ENCODE measurements at regions not wholly inside any gene's neighbourhood (a gene's known extent, or its start where the extent isn't known, plus 50 kb on each side); places are given as distances from the start of the nearest gene placed in this dataset.

DNA sequence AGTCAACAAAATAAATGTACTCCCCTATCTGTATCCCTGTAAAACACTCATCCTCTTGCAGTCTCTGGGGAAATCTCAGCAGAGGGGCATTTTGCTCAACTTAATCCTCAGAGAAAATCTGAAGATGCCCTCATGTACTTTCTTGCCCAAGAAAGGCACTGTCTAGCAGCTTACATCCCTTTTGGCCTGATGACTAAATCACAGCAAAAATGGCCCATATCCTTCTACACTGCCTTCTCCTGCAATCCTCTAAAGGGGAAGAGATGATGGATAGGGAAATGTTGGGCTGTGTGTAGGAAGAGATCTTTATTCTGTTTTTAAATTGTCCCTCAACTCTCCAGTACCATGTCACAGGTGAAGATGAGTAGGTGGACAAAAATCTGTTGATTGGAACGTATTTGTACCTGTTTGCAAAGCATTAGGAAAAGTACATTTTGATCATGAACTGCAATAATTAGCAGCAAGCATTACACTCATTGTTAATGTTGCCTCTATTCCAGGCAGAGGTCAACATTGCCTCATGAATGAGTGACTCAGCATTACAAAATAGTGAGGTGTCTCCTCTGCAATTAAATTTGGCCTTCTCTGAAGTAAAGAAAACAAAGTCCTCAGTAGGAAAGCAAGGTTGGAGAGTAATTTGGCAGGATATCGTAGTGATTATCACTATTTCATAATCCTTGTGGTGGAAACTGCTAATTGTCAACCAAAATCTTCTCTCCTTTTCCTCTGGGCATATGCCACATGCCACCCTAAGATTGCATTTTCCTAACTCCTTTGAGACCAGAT, 172.4 kb upstream of the CAND1 start (continued):
- TF ChIP-seq HOXC10 (CRISPR knock-in tag; IDR thresholded peaks at IDR 0.05): no peak
- TF ChIP-seq, protein P1, sequence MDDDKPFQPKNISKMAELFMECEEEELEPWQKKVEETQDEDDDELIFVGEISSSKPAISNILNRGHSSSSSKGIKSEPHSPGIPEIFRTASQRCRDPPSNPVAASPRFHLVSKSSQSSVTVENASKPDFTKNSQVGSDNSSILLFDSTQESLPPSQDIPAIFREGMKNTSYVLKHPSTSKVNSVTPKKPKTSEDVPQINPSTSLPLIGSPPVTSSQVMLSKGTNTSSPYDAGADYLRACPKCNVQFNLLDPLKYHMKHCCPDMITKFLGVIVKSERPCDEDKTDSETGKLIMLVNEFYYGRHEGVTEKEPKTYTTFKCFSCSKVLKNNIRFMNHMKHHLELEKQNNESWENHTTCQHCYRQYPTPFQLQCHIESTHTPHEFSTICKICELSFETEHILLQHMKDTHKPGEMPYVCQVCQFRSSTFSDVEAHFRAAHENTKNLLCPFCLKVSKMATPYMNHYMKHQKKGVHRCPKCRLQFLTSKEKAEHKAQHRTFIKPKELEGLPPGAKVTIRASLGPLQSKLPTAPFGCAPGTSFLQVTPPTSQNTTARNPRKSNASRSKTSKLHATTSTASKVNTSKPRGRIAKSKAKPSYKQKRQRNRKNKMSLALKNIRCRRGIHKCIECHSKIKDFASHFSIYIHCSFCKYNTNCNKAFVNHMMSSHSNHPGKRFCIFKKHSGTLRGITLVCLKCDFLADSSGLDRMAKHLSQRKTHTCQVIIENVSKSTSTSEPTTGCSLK (tag by site-specific recombination; IDR thresholded peaks at IDR 0.05): no peak
- no peak for TF ChIP-seq ZNF654 (tag by site-specific recombination; IDR thresholded peaks at IDR 0.05; ENCODE audit: low read depth)
- no peak for TF ChIP-seq HOXA7 (CRISPR knock-in tag; IDR thresholded peaks at IDR 0.05; ENCODE audit: borderline replicate concordance)
- no peak for TF ChIP-seq ZNF610 (tag by site-specific recombination; IDR thresholded peaks at IDR 0.05; ENCODE audit: borderline replicate concordance)
- peak; percentile 31; the same call in 1 of the 2 replicates for TF ChIP-seq ZBTB21 (tag by site-specific recombination; IDR thresholded peaks at IDR 0.05)
- TF ChIP-seq OVOL3 (tag by site-specific recombination; IDR thresholded peaks at IDR 0.05): no peak
- TF ChIP-seq ZNF701 (tag by site-specific recombination; IDR thresholded peaks at IDR 0.05): no peak
- no peak for TF ChIP-seq TCF7L2 (IDR thresholded peaks at IDR 0.05; ENCODE audit: borderline replicate concordance, low read depth, low read length)
- no peak for TF ChIP-seq ZNF549 (tag by site-specific recombination; IDR thresholded peaks at IDR 0.05)
- TF ChIP-seq ZNF76 (tag by site-specific recombination; IDR thresholded peaks at IDR 0.05; ENCODE audit: borderline replicate concordance, low read depth): no peak
- peak; percentile 76 for TF ChIP-seq ZNF843 (tag by site-specific recombination; IDR thresholded peaks at IDR 0.05)
- TF ChIP-seq, protein P2, sequence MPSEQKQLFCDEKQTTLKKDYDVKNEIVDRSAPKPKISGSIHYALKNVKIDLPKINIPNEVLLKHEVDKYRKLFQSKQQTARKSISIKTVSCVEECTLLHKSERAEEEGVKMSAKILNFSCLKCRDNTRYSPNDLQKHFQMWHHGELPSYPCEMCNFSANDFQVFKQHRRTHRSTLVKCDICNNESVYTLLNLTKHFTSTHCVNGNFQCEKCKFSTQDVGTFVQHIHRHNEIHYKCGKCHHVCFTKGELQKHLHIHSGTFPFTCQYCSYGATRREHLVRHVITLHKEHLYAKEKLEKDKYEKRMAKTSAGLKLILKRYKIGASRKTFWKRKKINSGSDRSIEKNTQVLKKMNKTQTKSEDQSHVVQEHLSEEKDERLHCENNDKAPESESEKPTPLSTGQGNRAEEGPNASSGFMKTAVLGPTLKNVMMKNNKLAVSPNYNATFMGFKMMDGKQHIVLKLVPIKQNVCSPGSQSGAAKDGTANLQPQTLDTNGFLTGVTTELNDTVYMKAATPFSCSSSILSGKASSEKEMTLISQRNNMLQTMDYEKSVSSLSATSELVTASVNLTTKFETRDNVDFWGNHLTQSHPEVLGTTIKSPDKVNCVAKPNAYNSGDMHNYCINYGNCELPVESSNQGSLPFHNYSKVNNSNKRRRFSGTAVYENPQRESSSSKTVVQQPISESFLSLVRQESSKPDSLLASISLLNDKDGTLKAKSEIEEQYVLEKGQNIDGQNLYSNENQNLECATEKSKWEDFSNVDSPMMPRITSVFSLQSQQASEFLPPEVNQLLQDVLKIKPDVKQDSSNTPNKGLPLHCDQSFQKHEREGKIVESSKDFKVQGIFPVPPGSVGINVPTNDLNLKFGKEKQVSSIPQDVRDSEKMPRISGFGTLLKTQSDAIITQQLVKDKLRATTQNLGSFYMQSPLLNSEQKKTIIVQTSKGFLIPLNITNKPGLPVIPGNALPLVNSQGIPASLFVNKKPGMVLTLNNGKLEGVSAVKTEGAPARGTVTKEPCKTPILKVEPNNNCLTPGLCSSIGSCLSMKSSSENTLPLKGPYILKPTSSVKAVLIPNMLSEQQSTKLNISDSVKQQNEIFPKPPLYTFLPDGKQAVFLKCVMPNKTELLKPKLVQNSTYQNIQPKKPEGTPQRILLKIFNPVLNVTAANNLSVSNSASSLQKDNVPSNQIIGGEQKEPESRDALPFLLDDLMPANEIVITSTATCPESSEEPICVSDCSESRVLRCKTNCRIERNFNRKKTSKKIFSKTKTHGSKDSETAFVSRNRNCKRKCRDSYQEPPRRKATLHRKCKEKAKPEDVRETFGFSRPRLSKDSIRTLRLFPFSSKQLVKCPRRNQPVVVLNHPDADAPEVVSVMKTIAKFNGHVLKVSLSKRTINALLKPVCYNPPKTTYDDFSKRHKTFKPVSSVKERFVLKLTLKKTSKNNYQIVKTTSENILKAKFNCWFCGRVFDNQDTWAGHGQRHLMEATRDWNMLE (tag by site-specific recombination; conservative IDR thresholded peaks at IDR 0.05; ENCODE audit: low read depth): peak; percentile 54
- TF ChIP-seq ZNF184 (tag by site-specific recombination; IDR thresholded peaks at IDR 0.05): peak; percentile 73; the same call in 1 of the 2 replicates
- peak; percentile 89 for TF ChIP-seq ZNF24 (tag by site-specific recombination; IDR thresholded peaks at IDR 0.05)
- TF ChIP-seq ZNF529 (tag by site-specific recombination; IDR thresholded peaks at IDR 0.05; ENCODE audit: insufficient replicate concordance): no peak
- no peak for TF ChIP-seq ZNF561 (tag by site-specific recombination; IDR thresholded peaks at IDR 0.05; ENCODE audit: borderline replicate concordance)
- TF ChIP-seq ZNF366 (tag by site-specific recombination; conservative IDR thresholded peaks at IDR 0.05): peak; percentile 74
- TF ChIP-seq, protein P3, sequence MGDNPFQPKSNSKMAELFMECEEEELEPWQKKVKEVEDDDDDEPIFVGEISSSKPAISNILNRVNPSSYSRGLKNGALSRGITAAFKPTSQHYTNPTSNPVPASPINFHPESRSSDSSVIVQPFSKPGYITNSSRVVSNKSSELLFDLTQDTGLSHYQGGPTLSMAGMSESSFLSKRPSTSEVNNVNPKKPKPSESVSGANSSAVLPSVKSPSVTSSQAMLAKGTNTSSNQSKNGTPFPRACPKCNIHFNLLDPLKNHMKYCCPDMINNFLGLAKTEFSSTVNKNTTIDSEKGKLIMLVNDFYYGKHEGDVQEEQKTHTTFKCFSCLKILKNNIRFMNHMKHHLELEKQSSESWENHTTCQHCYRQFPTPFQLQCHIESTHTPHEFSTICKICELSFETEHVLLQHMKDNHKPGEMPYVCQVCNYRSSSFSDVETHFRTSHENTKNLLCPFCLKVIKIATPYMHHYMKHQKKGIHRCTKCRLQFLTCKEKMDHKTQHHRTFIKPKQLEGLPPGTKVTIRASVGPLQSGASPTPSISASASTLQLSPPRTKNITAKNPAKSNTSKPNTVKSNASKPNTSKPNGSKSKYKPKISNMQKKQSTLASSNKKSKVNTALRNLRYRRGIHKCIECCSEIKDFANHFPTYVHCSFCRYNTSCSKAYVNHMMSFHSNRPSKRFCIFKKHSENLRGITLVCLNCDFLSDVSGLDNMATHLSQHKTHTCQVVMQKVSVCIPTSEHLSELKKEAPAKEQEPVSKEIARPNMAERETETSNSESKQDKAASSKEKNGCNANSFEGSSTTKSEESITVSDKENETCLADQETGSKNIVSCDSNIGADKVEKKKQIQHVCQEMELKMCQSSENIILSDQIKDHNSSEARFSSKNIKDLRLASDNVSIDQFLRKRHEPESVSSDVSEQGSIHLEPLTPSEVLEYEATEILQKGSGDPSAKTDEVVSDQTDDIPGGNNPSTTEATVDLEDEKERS (tag by site-specific recombination; IDR thresholded peaks at IDR 0.05): no peak
- no peak for TF ChIP-seq ZNF621 (tag by site-specific recombination; IDR thresholded peaks at IDR 0.05)
- TF ChIP-seq, protein P4, sequence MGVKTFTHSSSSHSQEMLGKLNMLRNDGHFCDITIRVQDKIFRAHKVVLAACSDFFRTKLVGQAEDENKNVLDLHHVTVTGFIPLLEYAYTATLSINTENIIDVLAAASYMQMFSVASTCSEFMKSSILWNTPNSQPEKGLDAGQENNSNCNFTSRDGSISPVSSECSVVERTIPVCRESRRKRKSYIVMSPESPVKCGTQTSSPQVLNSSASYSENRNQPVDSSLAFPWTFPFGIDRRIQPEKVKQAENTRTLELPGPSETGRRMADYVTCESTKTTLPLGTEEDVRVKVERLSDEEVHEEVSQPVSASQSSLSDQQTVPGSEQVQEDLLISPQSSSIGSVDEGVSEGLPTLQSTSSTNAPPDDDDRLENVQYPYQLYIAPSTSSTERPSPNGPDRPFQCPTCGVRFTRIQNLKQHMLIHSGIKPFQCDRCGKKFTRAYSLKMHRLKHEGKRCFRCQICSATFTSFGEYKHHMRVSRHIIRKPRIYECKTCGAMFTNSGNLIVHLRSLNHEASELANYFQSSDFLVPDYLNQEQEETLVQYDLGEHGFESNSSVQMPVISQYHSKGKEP (tag by site-specific recombination; IDR thresholded peaks at IDR 0.05): no peak
- TF ChIP-seq ZBTB48 (tag by site-specific recombination; IDR thresholded peaks at IDR 0.05): no peak
- TF ChIP-seq, protein P5, sequence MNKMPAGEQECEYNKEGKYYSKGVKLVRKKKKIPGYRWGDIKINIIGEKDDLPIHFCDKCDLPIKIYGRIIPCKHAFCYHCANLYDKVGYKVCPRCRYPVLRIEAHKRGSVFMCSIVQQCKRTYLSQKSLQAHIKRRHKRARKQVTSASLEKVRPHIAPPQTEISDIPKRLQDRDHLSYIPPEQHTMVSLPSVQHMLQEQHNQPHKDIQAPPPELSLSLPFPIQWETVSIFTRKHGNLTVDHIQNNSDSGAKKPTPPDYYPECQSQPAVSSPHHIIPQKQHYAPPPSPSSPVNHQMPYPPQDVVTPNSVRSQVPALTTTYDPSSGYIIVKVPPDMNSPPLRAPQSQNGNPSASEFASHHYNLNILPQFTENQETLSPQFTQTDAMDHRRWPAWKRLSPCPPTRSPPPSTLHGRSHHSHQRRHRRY (tag by site-specific recombination; IDR thresholded peaks at IDR 0.05): no peak
- TF ChIP-seq ZNF174 (tag by site-specific recombination; IDR thresholded peaks at IDR 0.05): no peak
- TF ChIP-seq, protein P6, sequence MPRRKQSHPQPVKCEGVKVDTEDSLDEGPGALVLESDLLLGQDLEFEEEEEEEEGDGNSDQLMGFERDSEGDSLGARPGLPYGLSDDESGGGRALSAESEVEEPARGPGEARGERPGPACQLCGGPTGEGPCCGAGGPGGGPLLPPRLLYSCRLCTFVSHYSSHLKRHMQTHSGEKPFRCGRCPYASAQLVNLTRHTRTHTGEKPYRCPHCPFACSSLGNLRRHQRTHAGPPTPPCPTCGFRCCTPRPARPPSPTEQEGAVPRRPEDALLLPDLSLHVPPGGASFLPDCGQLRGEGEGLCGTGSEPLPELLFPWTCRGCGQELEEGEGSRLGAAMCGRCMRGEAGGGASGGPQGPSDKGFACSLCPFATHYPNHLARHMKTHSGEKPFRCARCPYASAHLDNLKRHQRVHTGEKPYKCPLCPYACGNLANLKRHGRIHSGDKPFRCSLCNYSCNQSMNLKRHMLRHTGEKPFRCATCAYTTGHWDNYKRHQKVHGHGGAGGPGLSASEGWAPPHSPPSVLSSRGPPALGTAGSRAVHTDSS (tag by site-specific recombination; IDR thresholded peaks at IDR 0.05): no peak
